ENCODE measurements at regions not wholly inside any gene's neighbourhood (a gene's known extent, or its start where the extent isn't known, plus 50 kb on each side); places are given as distances from the start of the nearest gene placed in this dataset.

DNA sequence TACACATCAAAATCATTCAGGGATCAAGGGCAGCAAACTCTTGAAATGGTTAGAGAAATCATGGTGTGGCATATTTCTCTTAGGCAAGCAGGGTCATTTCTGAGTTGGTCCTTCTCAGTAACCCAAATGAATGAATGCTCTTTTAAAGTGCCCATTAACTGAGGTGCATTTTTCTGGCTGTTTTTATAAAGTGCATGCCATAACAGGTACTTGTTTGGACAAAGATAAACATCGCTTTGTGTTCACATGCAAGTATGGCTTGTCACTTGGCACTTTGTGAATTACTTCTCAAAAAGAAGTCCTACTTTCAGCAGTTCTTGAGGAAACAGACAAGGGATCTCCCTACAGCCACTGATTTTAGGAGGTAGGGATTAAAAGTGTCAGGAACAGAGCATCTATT lies 64.8 kb upstream of the IFNE start:
- 55 to 87% methylated on average over 1 of the region's 1 CpG for WGBS, 2 donors
- peaks cover 14% of the 10 kb centered on the region for H3K4me1 ChIP-seq
- H3K9me3 ChIP-seq = no peaks in the 10 kb centered on the region
- H3K27me3 ChIP-seq = no peaks in the 10 kb centered on the region
- no peak for DNase-seq
- no peaks in the 10 kb centered on the region for H3K36me3 ChIP-seq (replicated peaks in 1 of 2; ENCODE audit: insufficient read depth in 1 of 2, low read depth in 2 of 2)
- intact Hi-C loops (cut with DNase I) = no loop called here
- no peak for ATAC-seq
- H3K4me3 ChIP-seq = no peak overlapping the region
- no peak overlapping the region for H3K27ac ChIP-seq
- TF ChIP-seq, protein P1, sequence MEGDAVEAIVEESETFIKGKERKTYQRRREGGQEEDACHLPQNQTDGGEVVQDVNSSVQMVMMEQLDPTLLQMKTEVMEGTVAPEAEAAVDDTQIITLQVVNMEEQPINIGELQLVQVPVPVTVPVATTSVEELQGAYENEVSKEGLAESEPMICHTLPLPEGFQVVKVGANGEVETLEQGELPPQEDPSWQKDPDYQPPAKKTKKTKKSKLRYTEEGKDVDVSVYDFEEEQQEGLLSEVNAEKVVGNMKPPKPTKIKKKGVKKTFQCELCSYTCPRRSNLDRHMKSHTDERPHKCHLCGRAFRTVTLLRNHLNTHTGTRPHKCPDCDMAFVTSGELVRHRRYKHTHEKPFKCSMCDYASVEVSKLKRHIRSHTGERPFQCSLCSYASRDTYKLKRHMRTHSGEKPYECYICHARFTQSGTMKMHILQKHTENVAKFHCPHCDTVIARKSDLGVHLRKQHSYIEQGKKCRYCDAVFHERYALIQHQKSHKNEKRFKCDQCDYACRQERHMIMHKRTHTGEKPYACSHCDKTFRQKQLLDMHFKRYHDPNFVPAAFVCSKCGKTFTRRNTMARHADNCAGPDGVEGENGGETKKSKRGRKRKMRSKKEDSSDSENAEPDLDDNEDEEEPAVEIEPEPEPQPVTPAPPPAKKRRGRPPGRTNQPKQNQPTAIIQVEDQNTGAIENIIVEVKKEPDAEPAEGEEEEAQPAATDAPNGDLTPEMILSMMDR (IDR thresholded peaks at IDR 0.05) = no peak
- no peak for TF ChIP-seq POLR2A (IDR thresholded peaks at IDR 0.05)

DNA sequence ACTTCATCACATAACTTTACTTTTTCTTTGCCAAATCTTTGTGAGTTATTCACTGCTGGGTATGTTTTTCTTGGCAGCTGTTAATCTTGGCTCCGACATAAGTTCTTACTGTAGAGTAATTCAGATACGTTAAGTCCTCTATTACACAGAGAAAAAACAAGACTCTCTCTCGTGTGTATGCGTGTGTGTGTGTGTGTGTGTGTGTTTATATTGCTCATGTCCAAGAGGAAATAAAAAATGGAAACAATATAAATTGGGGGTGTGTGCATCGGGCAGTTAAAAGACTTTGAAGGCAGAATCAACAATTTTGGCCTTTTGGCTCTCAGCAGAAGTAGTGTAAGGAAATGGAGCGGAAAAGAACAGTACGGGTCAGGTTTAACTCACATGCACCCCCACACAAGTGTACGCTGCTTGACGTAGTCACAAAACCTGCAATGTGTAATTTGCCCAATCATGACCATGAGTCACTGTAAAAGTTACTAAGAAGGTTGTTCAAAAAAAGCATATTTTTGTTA lies 67.2 kb upstream of the IFNE start:
- peak overlapping the region in 2 of 4 donors; percentile 4 to 46 for H3K27ac ChIP-seq

DNA sequence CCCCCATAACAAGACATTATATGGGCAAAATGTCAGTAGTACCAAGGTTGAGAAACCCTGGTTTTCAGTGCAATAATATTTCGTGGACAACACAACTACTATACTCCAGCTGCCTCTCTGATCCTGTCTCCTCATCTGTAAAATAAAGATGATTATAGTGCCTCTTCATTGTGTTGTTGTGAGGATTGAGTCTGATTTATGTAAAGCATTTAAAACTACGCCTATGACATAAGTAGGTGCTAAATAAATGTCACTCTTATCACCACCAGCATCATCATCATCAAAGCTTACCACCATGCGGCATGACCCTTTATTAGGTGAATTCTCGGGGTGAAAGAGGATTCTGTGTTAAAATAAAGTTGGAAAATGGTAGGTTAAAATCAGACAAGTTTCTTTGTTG lies 67.8 kb upstream of the IFNE start:
- peak overlapping the region in 2 of 4 donors; percentile 4 to 46 for H3K27ac ChIP-seq
- H3K36me3 ChIP-seq (replicated peaks in 1 of 2; ENCODE audit: insufficient read depth in 1 of 2, low read depth in 2 of 2) = no peaks in the 10 kb centered on the region
- H3K9me3 ChIP-seq = no peaks in the 10 kb centered on the region
- 87 to 89% methylated on average over 4 of the region's 4 CpGs for WGBS, 2 donors
- DNase-seq (no peak), ATAC-seq (no peak)
- intact Hi-C loops (cut with DNase I) = no loop called here
- no peak overlapping the region for H3K4me3 ChIP-seq
- peaks cover 14% of the 10 kb centered on the region for H3K4me1 ChIP-seq
- no peaks in the 10 kb centered on the region for H3K27me3 ChIP-seq
- no peak for TF ChIP-seq POLR2A (IDR thresholded peaks at IDR 0.05)
- TF ChIP-seq, protein P1 (IDR thresholded peaks at IDR 0.05) = no peak

More for the DNA sequence above, 67.2 kb upstream of the IFNE start:
- H3K9me3 ChIP-seq = no peaks in the 10 kb centered on the region
- H3K36me3 ChIP-seq (replicated peaks in 1 of 2; ENCODE audit: insufficient read depth in 1 of 2, low read depth in 2 of 2) = no peaks in the 10 kb centered on the region
- peaks cover 14% of the 10 kb centered on the region for H3K4me1 ChIP-seq
- WGBS, 2 donors = 14 to 23% methylated on average over 9 of the region's 9 CpGs
- ATAC-seq = peak; percentile 88
- intact Hi-C loops (cut with DNase I) = no loop called here
- H3K4me3 ChIP-seq = no peak overlapping the region
- no peak for TF ChIP-seq POLR2A (IDR thresholded peaks at IDR 0.05)
- TF ChIP-seq, protein P1 (IDR thresholded peaks at IDR 0.05) = no peak
- H3K27me3 ChIP-seq = no peaks in the 10 kb centered on the region
- peak; percentile 15 to 79 (median 30) for DNase-seq

DNA sequence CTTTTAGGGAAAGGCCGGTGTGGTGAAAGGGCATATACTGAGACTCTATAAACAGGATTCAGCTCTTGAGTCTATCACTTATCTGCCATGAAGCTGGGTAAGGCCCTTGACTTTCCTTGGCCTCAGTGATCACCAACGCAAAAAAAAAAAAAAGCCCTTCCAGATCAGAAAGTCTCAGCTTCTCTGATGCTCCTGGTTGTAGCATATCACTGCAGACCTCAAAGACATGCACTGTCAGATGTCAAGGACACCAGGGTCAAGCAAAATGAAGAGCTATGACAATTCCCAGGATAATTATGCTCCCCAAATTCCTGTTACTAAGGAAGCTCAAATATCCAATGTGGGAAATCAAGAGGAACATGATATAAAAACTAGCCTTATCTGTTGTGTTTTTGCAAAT lies 68.3 kb upstream of the IFNE start:
- H3K27me3 ChIP-seq = no peaks in the 10 kb centered on the region
- H3K9me3 ChIP-seq = no peaks in the 10 kb centered on the region
- peaks cover 14% of the 10 kb centered on the region for H3K4me1 ChIP-seq
- ATAC-seq (no peak), DNase-seq (no peak)
- 88 to 94% methylated on average over 2 of the region's 2 CpGs for WGBS, 2 donors
- no peak overlapping the region for H3K27ac ChIP-seq
- TF ChIP-seq, protein P1 (IDR thresholded peaks at IDR 0.05) = no peak
- TF ChIP-seq POLR2A (IDR thresholded peaks at IDR 0.05) = no peak
- intact Hi-C loops (cut with DNase I) = no loop called here
- no peaks in the 10 kb centered on the region for H3K36me3 ChIP-seq (replicated peaks in 1 of 2; ENCODE audit: insufficient read depth in 1 of 2, low read depth in 2 of 2)
- H3K4me3 ChIP-seq = no peak overlapping the region

DNA sequence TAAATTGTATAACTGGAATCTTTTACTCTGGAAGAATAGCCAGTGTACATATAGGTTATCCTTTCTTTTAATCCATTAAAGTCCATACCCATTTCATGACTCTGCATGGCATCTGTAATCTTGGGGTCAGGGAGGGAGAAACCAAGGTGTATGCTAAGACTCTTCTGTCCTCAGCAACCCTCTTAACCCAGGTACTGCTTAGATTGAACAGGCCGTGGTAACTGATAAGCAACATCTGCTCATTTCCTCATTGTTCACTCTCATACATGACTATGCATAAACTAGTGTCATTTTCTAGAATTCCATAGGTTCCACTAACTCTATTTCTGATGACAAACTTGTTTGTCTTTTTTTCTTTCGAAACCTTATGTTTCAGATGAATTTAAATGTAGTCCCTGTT lies 69.3 kb upstream of the IFNE start:
- Histone ChIP-seq H3K36me3 (replicated peaks in 1 of 2; ENCODE audit: insufficient read depth in 1 of 2, low read depth in 2 of 2) (no peaks in the 10 kb centered on the region), H3K4me3 (no peak overlapping the region), H3K4me1 (peaks cover 14% of the 10 kb centered on the region), H3K27me3 (peaks cover 0 to 5% of the 10 kb centered on the region in 2 donors), H3K9me3 (no peaks in the 10 kb centered on the region), H3K27ac (no peak overlapping the region)
- DNase-seq (no peak), ATAC-seq (no peak)
- TF ChIP-seq, protein P1 (IDR thresholded peaks at IDR 0.05) = no peak
- TF ChIP-seq POLR2A (IDR thresholded peaks at IDR 0.05) = no peak
- WGBS, 2 donors = 54 to 67% methylated on average over 2 of the region's 2 CpGs
- intact Hi-C loops (cut with DNase I) = no loop called here
